ENCODE measurements at regions not wholly inside any gene's neighbourhood (a gene's known extent, or its start where the extent isn't known, plus 50 kb on each side); places are given as distances from the start of the nearest gene placed in this dataset.

GRCh38 chr10:90418869-90419652, 438.8 kb downstream of the HTR7 start:
- no peak for DNase-seq

GRCh38 chr10:90420637-90421318, 437.1 kb downstream of the HTR7 start:
- no peak for DNase-seq

- no peak for DNase-seq
These were observed 436.0 kb downstream of the HTR7 start for GRCh38 chr10:90421874-90422273.

- DNase-seq, result no peak
These were observed 433.1 kb downstream of the HTR7 start for GRCh38 chr10:90424730-90425129.

- DNase-seq, result no peak
These were observed 427.7 kb downstream of the HTR7 start for GRCh38 chr10:90430186-90430585.

- no peak for DNase-seq
These were observed 425.0 kb downstream of the HTR7 start for GRCh38 chr10:90432866-90433265.

GRCh38 chr10:90435296-90435695, 422.5 kb downstream of the HTR7 start:
- DNase-seq, result no peak

GRCh38 chr10:90437452-90437851, 420.4 kb downstream of the HTR7 start:
- DNase-seq, result no peak

GRCh38 chr10:90440870-90441269, 417.0 kb downstream of the HTR7 start:
- no peak for DNase-seq

GRCh38 chr10:90443342-90443741, 414.5 kb downstream of the HTR7 start:
- no peak for DNase-seq

- DNase-seq, result no peak
These were observed 410.0 kb downstream of the HTR7 start for GRCh38 chr10:90447831-90448230.

GRCh38 chr10:90450797-90451196, 407.0 kb downstream of the HTR7 start:
- no peak for DNase-seq

- peak; percentile 6 for DNase-seq
These were observed 406.6 kb downstream of the HTR7 start for GRCh38 chr10:90451283-90451682.

- DNase-seq, result no peak
These were observed 399.8 kb downstream of the HTR7 start for GRCh38 chr10:90458054-90458453.

GRCh38 chr10:90458571-90458970, 399.3 kb downstream of the HTR7 start:
- no peak for DNase-seq

- no peak for DNase-seq
These were observed 396.2 kb downstream of the HTR7 start for GRCh38 chr10:90461437-90462155.

- DNase-seq, result no peak
These were observed 394.9 kb downstream of the HTR7 start for GRCh38 chr10:90462749-90463470.

- DNase-seq, result no peak
These were observed 393.5 kb downstream of the HTR7 start for GRCh38 chr10:90464329-90464728.

- DNase-seq, result no peak
These were observed 386.9 kb downstream of the HTR7 start for GRCh38 chr10:90470966-90471365.

- DNase-seq, result no peak
These were observed 377.4 kb downstream of the HTR7 start for GRCh38 chr10:90480466-90480865.

- DNase-seq, result no peak
These were observed 376.4 kb downstream of the HTR7 start for GRCh38 chr10:90481326-90481923.

- DNase-seq, result no peak
These were observed 373.3 kb downstream of the HTR7 start for GRCh38 chr10:90484518-90484917.

- no peak for DNase-seq
These were observed 363.7 kb downstream of the HTR7 start for GRCh38 chr10:90494183-90494582.

Measured in NCI-H2029 (cell line).